MCF 10A (cell line): ENCODE measurements at regions not wholly inside any gene's neighbourhood (a gene's known extent, or its start where the extent isn't known, plus 50 kb on each side); places are given as distances from the start of the nearest gene placed in this dataset.

ENCODE experiments used
- BruUV-seq: library from RNA; stranded (reverse); fragments of 400-500 nt; replicated peaks from 2 replicates; lab custom pipeline; 2021; lab: Mats Ljungman, UMichigan
- CTCF ChIA-PET: fragments of 300-600 bp; sonication (Branson Sonifier 250); formaldehyde crosslinking; extraction: SDS; loops from one replicate; lab custom pipeline; 2021; ENCODE audit warnings: antibody characterized with exemption, inconsistent platforms; lab: Yijun Ruan, JAX
- POLR2A ChIA-PET: fragments of 300-600, 350-650 bp; sonication (Branson Sonifier 250); formaldehyde crosslinking; extraction: SDS; loops from one replicate; lab custom pipeline; 2020; ENCODE audit warnings: antibody characterized with exemption, inconsistent platforms; lab: Yijun Ruan, JAX
- DNase-seq: peaks from one replicate; pipeline ENCODE4 v3.0.0-alpha.2; 2018; ENCODE audit not compliant: unreplicated experiment
- H3K27ac Mint-ChIP-seq: one replicate; pipeline ENCODE4 v1.8.0; 2022; ENCODE audit warnings: mild to moderate bottlenecking, low read depth, mixed read lengths; ENCODE audit not compliant: unreplicated experiment
- H3K27me3 Mint-ChIP-seq: one replicate; pipeline ENCODE4 v1.8.0; 2022; ENCODE audit warnings: mixed read lengths; ENCODE audit not compliant: insufficient read depth, unreplicated experiment
- H3K36me3 Mint-ChIP-seq: one replicate; pipeline ENCODE4 v1.8.0; 2022; ENCODE audit warnings: mild to moderate bottlenecking, moderate library complexity, mixed read lengths; ENCODE audit not compliant: insufficient read depth, unreplicated experiment
- H3K4me1 Mint-ChIP-seq: one replicate; pipeline ENCODE4 v1.8.0; 2022; ENCODE audit warnings: mixed read lengths; ENCODE audit not compliant: insufficient read depth, unreplicated experiment
- H3K4me3 Mint-ChIP-seq: one replicate; pipeline ENCODE4 v1.8.0; 2022; ENCODE audit warnings: mild to moderate bottlenecking, moderate library complexity, mixed read lengths; ENCODE audit not compliant: unreplicated experiment
- H3K9me3 Mint-ChIP-seq: one replicate; pipeline ENCODE4 v1.8.0; 2022; ENCODE audit warnings: mixed read lengths; ENCODE audit not compliant: unreplicated experiment
- CTCF ChIP-seq: fragments of 200-600 bp; IDR thresholded peaks from one replicate; pipeline ENCODE4 v1.8.0; 2022; ENCODE audit warnings: antibody characterized with exemption, mild to moderate bottlenecking; ENCODE audit not compliant: unreplicated experiment
- intact Hi-C: fragments of 100-400 bp; cut with micrococcal nuclease; formaldehyde crosslinking; loops from 2 replicates; pipeline ENCODE4 v1.14.1; 2022

GRCh38 chr3:153513236-153513635, 351.2 kb downstream of the RAP2B start:
- no peak for TF ChIP-seq CTCF
- peaks cover 6% of the 10 kb centered on the region for H3K9me3 Mint-ChIP-seq
- H3K4me1 Mint-ChIP-seq, result no peaks in the 10 kb centered on the region
- H3K27me3 Mint-ChIP-seq, result no peaks in the 10 kb centered on the region
- ChIA-PET CTCF (interaction anchor here (0.6 to 1.2 kb wide), 4 partner anchors 13 to 256 kb away, joined by 3 to 5 read pairs (median 4); no protein-coding TSS in a partner anchor), POLR2A (no interaction called here)
- intact Hi-C loops, result no loop called here
- BruUV-seq, result no TSS peak
- DNase-seq, result peak; percentile 29
- no peak overlapping the region for H3K4me3 Mint-ChIP-seq
- H3K27ac Mint-ChIP-seq, result no peak overlapping the region
- no peaks in the 10 kb centered on the region for H3K36me3 Mint-ChIP-seq

- Mint-ChIP-seq H3K4me1 (no peaks in the 10 kb centered on the region), H3K27me3 (no peaks in the 10 kb centered on the region), H3K36me3 (no peaks in the 10 kb centered on the region), H3K27ac (no peak overlapping the region), H3K9me3 (no peaks in the 10 kb centered on the region), H3K4me3 (no peak overlapping the region)
- BruUV-seq, result no TSS peak
- no peak for TF ChIP-seq CTCF
- intact Hi-C loops, result no loop called here
- no peak for DNase-seq
- ChIA-PET POLR2A (no interaction called here), CTCF (no interaction called here)
Measured at GRCh38 chr3:153528473-153528872, 366.4 kb downstream of the RAP2B start.

- Mint-ChIP-seq H3K27me3 (no peaks in the 10 kb centered on the region), H3K36me3 (no peaks in the 10 kb centered on the region), H3K4me3 (no peak overlapping the region), H3K9me3 (peaks cover 8% of the 10 kb centered on the region), H3K4me1 (no peaks in the 10 kb centered on the region), H3K27ac (no peak overlapping the region)
- ChIA-PET CTCF (no interaction called here), POLR2A (no interaction called here)
- intact Hi-C loops, result no loop called here
- no peak for TF ChIP-seq CTCF
- no TSS peak for BruUV-seq
- no peak for DNase-seq
Measured at GRCh38 chr3:153539263-153539662, 377.2 kb downstream of the RAP2B start.

- POLR2A ChIA-PET, result interaction anchor here (1.1 kb wide), 1 partner anchor 11 kb away, joined by 3 read pairs; no protein-coding TSS in a partner anchor
- intact Hi-C loops, result no loop called here
- DNase-seq, result no peak
- no peak for TF ChIP-seq CTCF
- no peak overlapping the region for H3K4me3 Mint-ChIP-seq
- CTCF ChIA-PET, result interaction anchor here (0.6 kb wide), 1 partner anchor 135 kb away, joined by 3 read pairs; no protein-coding TSS in a partner anchor
- H3K27me3 Mint-ChIP-seq, result no peaks in the 10 kb centered on the region
- H3K4me1 Mint-ChIP-seq, result no peaks in the 10 kb centered on the region
- H3K27ac Mint-ChIP-seq, result no peak overlapping the region
- H3K36me3 Mint-ChIP-seq, result no peaks in the 10 kb centered on the region
- no peaks in the 10 kb centered on the region for H3K9me3 Mint-ChIP-seq
- no TSS peak for BruUV-seq
Measured at GRCh38 chr3:153545471-153545870, 383.4 kb downstream of the RAP2B start.
